ENCODE measurements at regions not wholly inside any gene's neighbourhood (a gene's known extent, or its start where the extent isn't known, plus 50 kb on each side); places are given as distances from the start of the nearest gene placed in this dataset.
"Not testable (repeated sequence)": the region's sequence is repeated elsewhere in the genome, so short reads cannot be mapped to it uniquely, and the experiment has no call there.

DNA sequence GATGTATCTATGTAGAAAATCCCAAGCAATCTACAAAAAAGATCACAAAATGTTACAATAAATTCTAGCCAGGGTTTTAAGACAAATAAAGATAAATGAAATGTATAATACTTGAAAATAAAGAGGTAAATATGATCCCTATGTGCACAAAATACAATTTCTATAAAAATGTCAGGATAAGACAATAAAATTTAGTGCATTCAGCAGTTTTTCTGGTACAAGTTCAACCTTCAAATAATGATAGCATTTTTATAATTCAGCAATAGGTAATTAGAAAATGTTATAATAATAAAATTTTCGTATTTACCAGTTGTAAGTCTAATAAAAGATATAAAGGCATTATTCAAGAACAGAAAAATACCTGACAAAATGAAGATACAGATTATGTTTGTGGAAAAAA lies 726.8 kb upstream of the FAT3 start:
- intact Hi-C loops (cut with micrococcal nuclease), result no loop called here

DNA sequence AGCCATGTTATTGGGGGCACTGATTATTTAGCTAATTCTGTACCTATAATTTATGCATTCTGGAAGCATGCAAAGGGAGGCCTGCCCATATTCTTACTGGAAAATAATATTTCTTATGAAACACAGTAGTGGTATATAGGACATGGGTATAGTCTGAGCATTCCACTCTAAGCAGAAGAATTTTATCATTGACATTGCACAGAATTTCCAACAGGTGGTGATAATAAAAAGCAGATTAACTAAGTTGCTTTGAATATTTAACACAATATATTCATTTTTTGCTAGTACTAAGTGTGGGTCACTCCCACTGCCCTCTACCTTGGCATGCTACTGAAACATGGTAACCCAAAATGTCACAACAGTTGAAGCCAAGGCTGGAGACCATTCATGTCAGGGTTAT lies 728.8 kb upstream of the FAT3 start:
- intact Hi-C loops (cut with micrococcal nuclease), result no loop called here

DNA sequence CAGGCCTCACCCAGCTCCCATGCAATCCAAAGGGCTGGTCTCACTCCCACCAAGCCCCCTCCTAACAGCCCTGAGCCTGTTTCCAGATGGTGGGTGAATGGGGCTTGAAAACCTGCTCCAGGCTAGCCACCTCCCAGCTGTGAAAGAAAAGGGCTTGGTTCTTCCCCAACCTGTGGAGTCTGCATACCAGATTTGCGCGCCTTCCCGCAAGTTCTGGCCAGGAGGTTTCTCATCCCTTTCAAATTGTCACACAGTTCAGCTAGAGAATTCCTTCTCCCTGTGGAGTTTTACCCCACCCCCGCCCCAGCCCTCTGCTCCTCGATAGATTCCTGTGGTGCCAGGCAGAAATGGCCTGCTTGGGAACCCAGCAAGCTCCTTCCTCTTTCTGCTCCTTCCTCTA lies 734.6 kb upstream of the FAT3 start:
- intact Hi-C loops (cut with micrococcal nuclease), result no loop called here

DNA sequence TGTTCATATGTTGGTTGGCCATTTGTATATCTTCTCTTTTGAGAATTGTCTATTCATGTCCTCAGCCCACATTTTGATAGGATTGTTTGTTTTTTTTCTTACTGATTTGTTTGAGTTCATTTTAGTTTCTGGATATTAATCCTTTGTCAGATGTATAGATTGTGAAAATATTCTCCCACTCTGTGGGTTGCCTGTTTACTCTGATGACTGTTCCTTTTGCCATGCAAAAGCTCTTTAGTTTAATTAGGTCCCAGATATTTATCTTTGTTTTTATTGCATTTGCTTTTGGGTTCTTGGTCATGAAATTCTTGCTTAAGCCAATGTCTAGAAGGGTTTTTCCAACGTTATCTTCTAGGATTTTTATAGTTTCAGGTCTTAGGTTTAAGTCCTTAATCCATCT lies 740.7 kb upstream of the FAT3 start:
- intact Hi-C loops (cut with micrococcal nuclease), result not testable (repeated sequence)

DNA sequence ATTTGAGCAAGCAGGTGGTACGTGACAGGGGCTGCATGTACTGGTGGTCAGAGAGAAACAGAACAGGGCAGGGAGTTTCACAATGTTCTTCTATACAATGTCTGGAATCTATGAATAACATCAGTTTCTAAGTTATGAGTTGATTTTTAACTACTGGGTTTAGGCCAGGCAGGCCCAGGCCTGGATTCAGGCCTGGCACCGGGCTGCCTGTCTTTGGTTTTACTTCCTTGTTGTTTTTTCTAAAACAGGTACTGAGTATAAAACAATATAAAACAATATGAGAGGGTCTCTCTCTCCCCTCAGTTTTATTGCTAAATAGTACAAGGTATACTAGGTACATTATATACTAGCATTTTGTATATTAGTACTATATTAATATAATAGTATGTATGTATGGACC lies 742.7 kb upstream of the FAT3 start:
- intact Hi-C loops (cut with micrococcal nuclease), result not testable (repeated sequence)

DNA sequence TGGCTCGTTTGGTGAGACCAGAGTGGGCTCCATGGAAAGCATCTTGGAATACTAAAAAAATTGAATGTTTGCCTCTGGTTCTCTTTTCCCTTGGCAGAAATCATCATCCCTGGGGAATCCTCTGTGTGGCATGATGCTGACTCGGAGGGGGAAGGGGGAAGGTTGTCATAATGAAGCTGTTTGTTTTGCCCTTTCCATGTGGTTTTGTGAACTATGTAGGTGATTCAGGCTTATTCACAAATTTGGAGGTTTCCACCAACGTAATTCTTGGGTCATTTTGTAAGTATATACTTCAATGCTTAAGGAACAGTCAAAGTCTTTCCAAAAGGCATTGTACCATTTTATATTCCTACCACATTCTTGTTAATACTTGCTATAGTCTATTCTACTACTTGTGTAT lies 754.0 kb upstream of the FAT3 start:
- intact Hi-C loops (cut with micrococcal nuclease), result no loop called here

DNA sequence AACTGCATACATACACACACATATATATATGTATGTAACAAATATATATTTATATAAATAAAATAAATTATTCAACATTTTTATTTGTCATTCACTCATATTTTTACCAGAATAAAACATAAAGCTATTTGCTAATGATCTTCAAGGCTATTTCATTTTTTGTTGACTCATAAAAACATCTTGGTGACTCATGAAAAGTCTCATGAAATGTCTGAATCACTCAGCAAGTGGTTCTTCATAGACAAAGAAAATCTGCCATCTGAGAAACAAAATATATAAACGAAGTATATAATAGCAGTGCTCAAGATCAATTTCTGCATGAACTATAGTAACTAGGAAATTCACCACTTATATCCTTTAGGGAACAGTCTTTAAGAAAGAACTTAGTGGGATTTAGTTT lies 764.8 kb upstream of the FAT3 start:
- intact Hi-C loops (cut with micrococcal nuclease), result no loop called here

DNA sequence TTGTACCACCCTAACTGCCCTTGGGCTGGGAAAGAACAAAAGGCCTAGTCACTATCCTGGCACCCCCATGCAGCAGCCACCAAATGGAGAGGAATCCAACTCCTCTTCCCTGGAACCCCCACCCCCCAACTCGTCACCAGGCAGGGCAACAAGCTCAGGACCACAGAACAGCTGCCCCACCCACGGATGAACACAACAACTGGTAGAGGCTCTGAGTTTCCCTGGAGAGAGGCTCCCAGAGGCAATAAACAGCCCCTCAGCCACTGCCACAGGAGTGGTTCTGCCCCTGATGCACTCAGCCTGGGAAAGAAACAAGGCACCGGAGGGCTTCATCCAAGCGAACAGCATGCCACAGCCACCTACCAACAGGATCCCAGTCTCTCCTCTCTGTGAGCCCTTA lies 778.4 kb upstream of the FAT3 start:
- intact Hi-C loops (cut with micrococcal nuclease), result no loop called here

DNA sequence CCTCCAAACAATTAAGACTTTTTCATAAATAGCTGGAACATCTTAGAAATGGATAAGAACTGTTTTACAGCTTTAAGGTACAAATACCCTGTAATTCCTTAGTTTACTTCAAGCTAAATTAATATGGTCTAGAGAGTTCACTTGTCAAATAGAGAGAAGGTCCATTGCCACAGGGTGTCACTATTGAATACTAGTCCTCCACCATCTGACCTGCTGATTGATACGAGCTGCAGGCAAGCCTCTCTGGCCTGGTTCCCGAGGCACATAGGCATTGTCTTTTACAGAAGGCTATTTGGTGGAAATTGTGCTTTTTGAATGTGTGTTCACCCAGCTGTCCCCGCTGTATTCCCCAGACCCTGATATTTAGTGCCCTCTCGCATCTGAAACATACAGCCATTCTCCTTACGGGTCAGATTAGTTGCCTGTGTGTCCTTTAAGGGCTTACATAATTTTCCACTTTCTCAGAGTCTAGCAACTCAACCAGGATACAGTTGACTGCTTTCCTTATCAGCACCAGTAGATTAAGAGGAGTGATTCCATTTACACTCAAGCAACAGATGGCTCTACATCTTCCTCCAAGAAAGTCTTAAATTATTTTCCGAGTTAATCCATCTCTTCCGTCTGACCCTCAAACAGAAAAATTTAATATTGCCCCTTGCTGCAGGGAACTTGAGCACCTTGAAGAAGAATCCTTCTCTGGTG lies 788.8 kb upstream of the FAT3 start:
- intact Hi-C loops (cut with micrococcal nuclease), result no loop called here

DNA sequence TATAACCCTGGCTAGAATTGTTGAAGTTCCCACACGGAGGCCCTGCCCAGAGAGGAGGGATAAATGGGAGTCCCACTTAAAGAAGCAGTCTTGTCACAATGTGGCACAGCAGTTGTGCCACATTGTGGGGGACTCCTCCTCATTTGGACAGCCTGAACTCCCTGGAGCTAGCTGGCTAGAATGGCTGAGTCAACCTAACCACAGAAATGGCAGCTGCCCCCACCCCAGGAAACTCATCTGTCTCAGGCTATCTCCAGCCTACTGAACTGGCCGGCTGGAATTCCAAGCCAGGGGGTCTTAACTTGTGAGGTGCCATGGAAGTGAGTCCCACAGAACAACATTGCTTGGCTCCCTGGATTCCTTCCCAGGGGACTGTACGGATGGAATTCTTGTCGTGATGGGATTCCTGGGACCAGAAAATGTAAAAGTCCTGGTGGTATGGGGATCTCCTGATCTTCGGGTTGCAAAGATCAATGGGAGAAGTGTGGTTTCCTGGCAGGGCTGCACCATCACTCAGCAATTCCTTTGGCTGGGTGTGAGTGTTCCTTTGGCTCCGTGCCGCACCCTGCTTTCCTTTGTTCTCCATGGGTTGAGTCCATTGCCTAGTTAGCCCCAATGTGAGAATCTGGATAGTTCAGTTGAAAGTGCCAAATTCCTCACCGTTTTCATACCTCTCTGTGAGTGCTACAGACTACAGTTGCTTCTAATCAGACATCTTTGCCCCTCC lies 791.2 kb upstream of the FAT3 start:
- intact Hi-C loops (cut with micrococcal nuclease), result no loop called here

DNA sequence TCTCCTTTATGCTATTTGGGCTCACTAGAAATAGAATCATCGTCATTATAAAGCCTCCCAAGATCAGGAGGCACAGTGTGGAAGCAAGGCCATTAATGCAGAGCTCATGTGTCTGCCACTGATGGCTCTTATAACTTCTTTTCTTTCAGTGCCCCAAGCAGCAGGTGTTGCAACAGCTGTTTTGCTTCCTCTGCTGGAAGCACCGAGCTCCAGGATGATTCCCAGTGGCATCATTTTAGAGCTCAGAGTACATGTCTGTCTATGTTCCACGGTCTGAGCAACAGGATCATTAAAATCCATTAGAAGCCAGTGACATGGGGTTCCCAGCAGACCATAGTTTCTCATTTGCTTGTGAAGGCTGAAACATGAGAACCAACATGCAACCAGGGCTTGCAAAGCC lies 803.0 kb upstream of the FAT3 start:
- intact Hi-C loops (cut with micrococcal nuclease), result no loop called here

DNA sequence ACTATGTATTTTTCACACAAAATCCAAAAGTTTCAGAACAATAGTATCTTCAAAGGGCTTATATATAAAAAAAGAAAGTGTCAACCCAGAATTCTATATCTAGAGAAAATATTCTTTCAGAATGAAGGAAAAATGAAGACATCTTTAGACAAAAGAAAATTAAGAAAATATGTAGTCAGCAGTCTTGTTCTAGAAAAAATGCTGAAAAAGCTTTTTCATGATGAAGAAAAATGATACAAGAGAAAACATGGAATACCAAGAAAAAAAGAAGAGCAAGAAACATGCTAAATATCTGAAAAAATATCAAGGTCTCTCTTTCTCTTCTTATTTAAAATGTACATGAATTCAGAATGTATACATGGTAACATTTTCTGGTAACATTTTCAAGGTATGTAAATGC lies 816.8 kb upstream of the FAT3 start:
- intact Hi-C loops (cut with micrococcal nuclease), result no loop called here

DNA sequence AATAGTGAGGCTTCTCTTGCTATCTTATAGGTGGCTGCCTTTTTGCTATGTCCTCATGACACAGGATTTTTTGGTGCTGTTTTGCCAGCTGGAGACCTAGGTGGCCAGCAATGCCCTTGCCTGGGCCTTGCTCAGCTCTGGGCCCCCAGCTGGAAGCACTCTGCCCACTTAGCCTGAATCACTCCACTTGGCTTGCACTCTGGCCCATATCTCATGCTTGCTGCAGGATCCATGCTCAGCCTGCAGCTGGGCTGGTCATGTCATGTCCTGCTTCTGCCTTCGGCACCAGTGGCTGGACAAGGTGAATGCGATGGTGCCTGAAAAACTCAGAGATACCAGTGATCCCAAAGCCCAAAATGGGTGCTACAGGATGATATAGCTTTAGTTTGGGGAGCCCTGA lies 818.6 kb upstream of the FAT3 start:
- intact Hi-C loops (cut with micrococcal nuclease), result no loop called here

DNA sequence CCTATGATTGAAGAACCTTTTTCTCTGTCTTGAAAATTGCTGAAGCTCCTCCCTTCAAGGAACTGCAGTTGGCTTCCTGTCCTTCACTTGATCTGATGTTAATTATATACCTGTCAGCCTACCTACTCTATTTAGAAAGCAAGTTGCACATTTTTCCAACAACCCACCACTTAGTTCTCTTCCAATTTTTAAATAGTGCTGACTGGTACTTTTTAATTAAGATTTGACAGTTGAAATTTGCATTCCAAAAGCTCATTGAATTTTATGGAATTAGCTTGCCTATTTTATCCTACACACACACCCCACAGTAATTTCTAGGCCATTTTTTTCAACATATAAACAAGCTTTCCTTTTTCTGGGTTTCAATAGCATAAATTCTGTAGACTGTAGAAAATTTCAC lies 820.3 kb upstream of the FAT3 start:
- intact Hi-C loops (cut with micrococcal nuclease), result no loop called here

DNA sequence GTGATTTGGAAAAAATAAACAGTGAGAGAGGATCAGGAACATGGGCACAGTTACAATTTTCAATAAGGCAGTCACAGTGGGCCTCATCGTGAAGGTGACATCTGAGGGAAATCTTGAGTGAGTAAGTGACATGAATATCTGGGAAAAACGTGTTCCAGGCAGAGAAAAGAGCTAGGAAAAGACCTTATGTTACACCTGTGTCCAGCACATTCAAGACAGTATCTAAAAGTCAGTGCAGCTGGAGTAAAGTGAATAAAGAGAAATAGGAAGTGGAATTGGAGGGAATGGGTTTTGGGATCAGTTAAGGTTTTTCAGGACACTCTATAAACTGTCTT lies 827.5 kb upstream of the FAT3 start:
- intact Hi-C loops (cut with micrococcal nuclease), result no loop called here

DNA sequence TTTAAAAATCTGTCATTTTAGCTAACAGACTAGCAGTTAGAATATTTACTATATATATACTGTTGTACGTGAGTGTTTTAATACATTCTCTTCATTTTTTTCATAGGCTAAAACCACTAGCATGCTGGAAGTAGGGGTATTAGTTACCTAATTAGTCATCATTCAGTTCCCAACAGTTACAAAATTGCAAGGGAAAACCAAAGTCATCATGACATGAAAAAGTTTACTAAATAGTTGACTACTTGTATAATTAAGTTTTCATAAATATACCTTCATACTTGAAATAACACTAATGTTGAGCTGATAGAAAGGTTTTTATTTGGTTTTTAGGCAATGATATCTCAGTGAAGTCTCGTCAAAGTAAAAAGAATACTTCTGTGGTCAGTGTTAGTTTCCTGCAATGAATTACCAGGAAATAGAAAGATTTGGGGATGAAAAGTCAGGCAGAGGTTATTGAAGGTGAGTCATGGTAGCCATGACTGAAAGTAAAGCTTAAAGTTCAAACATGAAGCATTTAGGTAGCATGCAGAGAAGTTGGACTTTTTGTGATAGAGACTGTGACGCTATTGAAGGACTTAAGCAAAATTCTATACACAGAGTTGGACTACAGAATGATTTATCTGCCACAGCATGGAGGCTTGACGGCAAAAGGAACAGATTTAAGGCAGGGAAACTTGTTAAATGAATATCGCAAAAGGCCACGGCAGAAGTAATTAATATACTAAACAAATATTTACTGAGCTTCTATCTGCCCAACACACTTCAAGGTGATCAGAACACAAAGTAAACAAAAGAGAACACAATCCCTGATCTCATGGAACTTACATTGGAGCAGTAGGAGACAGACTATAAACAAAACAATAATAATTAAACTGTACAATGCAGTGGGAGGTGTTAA lies 828.1 kb upstream of the FAT3 start:
- intact Hi-C loops (cut with micrococcal nuclease), result no loop called here

DNA sequence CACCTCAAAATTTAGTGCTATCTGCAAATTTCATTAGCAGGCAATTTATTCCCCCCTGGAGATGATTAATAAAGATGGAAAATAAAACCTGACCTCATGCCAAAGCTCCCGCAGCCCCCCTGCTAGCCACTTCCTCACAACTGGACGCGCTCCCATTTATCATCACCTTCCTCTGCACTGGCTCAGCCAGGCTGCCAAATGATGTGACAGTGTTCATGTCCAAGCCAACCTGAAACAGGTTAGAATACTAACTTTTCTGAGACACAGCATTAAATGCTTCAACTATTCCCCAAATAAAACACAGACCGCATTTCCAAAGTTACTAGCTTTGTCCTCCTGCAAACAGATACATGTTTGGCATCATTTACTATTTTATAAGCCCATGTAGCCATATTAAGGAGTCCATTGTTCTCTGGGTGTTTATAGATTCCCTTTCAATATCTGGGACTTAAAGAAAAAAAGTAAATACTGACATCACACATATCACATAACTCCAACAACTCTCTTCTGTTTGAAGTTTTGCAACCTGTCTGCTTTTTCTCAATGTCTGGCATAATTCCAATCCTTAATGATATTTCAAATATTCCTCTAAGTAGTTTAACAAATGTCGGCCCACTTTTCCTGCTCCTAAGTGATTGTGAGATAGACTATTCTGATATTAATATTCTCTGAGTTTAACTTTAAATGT lies 829.7 kb upstream of the FAT3 start:
- intact Hi-C loops (cut with micrococcal nuclease), result no loop called here

DNA sequence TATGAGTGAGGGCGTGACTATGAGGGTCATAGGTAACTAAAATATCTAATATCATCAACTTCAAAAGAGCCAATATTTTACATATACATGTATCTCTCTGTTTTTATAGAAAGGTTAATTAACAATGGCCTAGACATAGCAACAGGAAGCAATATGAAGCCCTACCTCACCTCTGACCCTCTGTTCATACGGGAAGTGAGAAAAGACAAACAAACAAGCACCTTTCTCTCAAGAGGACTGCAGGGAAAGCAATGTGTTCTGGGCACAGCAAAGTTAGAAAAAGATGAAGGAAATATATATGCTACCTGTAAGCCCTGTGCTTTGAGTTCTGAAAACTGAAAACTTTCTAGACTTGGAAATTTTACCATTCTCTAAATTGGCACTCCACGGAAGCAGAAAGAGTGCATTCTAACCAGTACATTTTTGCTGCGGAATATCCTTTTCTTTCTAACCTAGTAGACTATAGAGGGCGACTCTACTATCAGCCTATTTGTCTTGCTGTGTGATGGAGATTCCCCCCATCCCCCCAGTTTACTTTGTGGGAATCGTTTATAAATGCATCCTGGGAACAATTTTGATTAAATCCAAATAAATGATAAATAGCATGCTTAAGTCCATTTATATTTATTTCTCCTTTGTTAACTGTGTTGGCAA lies 830.4 kb upstream of the FAT3 start:
- intact Hi-C loops (cut with micrococcal nuclease), result no loop called here

DNA sequence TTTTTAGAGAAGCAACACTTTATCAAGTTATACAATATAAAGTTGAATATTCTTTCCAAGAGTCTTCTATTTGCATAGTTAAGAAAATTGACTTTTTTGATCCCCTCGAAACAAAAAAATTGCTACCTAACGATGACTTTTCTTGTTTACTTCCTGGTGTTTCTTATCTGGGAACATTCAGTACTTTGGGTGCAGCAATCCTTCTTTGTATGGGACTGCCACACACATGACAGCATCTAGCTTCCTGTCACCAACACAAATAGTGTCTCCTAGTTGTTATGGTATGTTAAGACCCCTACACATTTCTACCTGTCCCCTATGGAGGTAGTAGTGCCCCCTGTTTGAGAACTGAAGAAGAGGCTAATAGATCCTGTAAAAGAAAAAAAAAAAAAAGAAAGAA lies 841.7 kb upstream of the FAT3 start:
- intact Hi-C loops (cut with micrococcal nuclease), result no loop called here

DNA sequence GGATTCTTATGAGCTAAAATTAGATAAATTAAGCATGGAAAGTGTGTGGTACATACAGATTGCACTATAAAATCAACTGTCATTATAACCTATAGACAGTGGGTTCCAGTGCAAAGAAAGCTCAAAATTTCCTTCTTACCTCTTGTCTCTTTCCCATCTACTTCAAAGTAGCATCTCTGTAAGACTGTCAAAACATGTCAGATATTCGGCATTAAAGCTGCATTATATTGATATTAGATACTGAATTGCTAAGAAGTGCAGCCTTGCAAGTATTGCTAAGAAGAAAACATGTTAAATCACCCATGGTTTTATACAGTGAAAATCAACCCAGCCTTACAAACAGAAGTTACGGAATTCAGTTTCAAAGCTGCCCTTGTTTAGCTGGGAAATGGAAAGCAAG lies 849.8 kb upstream of the FAT3 start:
- intact Hi-C loops (cut with micrococcal nuclease), result no loop called here

DNA sequence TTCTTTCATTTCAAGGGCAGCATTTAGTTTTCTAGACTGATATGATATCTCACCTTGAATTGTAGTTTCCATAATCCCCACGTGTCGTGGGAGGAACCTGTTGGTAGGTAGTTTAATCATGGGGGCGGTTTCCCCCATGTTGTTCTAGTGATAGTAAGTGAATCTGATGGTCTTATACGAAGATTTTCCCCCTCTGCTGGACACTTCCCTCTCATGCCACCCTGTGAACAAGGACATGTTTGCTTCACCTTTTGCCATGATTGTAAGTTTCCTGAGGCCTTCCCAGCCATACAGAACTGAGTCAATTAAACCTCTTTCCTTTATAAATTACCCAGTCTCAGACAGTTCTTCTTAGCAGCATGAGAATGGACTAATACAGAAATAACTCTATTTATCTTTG lies 851.1 kb upstream of the FAT3 start:
- intact Hi-C loops (cut with micrococcal nuclease), result no loop called here

Data from T-helper 1 cell treated with Interleukin-12 subunit alpha and Interleukin-12 subunit beta and Interleukin-4 antibody, amounts not matched to agents 30 ng/mL and 1 ng/mL, for 36 hours (primary cell).